HepG2 (cell line): ENCODE measurements at regions not wholly inside any gene's neighbourhood (a gene's known extent, or its start where the extent isn't known, plus 50 kb on each side); places are given as distances from the start of the nearest gene placed in this dataset.

Experiments used
- ATAC-seq: fragments of 200-7000 bp; cut with Tn5 transposase; 3 replicates; pipeline ENCODE4 v1.9.1; 2020; ENCODE audit warnings: mild to moderate bottlenecking, moderate library complexity
- BruUV-seq: library from RNA; stranded (reverse); fragments of 400-500 nt; replicated peaks from 2 replicates; lab custom pipeline; 2021; lab: Mats Ljungman, UMichigan
- CTCF ChIA-PET: fragments of 300-600 bp; formaldehyde crosslinking; extraction: SDS; loops from one replicate; lab custom pipeline; 2021; ENCODE audit warnings: low total read pairs, inconsistent platforms, low intra/inter-chr PET ratio; lab: Yijun Ruan, JAX
- POLR2A ChIA-PET: fragments of 350-600 bp; sonication (Branson Sonifier 250); formaldehyde crosslinking; loops from one replicate; lab custom pipeline; 2020; ENCODE audit warnings: antibody characterized with exemption, inconsistent platforms; lab: Yijun Ruan, JAX
- DNase-seq: peaks from one replicate; pipeline ENCODE4 v3.0.0-alpha.2; 2015; ENCODE audit warnings: low spot score
- FAIRE-seq: peaks from 3 replicates; lab custom pipeline; 2011; peaks lifted over from hg19 to GRCh38; lab: Jason Lieb, UNC
- H2AFZ ChIP-seq: one replicate; pipeline ENCODE4 v1.6.1; 2011; ENCODE audit warnings: low read length, inconsistent platforms
- H3K27ac ChIP-seq: fragments of 300-600 bp; 3 replicates; pipeline ENCODE4 v1.8.0; 2011; ENCODE audit warnings: mixed run types, mild to moderate bottlenecking, mixed read lengths, low read length, inconsistent platforms; ENCODE audit not compliant: insufficient read depth; ENCODE audit errors: extremely low read length
- H3K27me3 ChIP-seq, 2 experiments: fragments of 200-600 bp in 1 of 2; 2 replicates in 1 of 2; 3 replicates in 1 of 2; pipeline versions ENCODE4 v1.6.0 to v1.8.0; 2011; ENCODE audit warnings: low read length in 2 of 2, mild to moderate bottlenecking in 2 of 2, moderate library complexity in 2 of 2, inconsistent platforms in 1 of 2; ENCODE audit not compliant: insufficient read depth in 2 of 2, control insufficient read depth in 1 of 2
- H3K36me3 ChIP-seq, 2 experiments: fragments of 200-600 bp in 1 of 2; replicated peaks in 1 of 2; 2 replicates in 1 of 2; 3 replicates in 1 of 2; pipeline versions ENCODE4 v1.5.1 to v1.8.0; 2011; ENCODE audit warnings: low read length in 2 of 2, inconsistent platforms in 1 of 2; ENCODE audit not compliant: insufficient read depth in 2 of 2, control insufficient read depth in 1 of 2
- H3K4me1 ChIP-seq: 2 replicates; pipeline ENCODE4 v1.5.1; 2012; ENCODE audit warnings: low read length, inconsistent platforms; ENCODE audit not compliant: insufficient read depth
- H3K4me2 ChIP-seq: 2 replicates; pipeline ENCODE4 v1.6.0; 2011; ENCODE audit warnings: low read depth, low read length, inconsistent platforms
- H3K4me3 ChIP-seq, 3 experiments: fragments of 200-600 bp in 1 of 3; sonication (generic), shearing (Covaris generic) in 1 of 3; replicated peaks in 1 of 3; 2 replicates each; pipeline ENCODE4 v1.5.1; 2011 to 2016; ENCODE audit warnings: low read length in 3 of 3, inconsistent platforms in 2 of 3, low read depth in 2 of 3, mild to moderate bottlenecking in 2 of 3, control low read depth in 1 of 3, mixed read lengths in 1 of 3; ENCODE audit not compliant: insufficient read depth in 1 of 3
- H3K79me2 ChIP-seq: one replicate; pipeline ENCODE4 v1.6.1; 2011; ENCODE audit warnings: low read length, inconsistent platforms; ENCODE audit not compliant: insufficient read depth
- H3K9ac ChIP-seq: 2 replicates; pipeline ENCODE4 v1.6.0; 2011; ENCODE audit warnings: mild to moderate bottlenecking, low read depth, low read length, inconsistent platforms; ENCODE audit not compliant: insufficient read depth
- H3K9me3 ChIP-seq: 2 replicates; pipeline ENCODE4 v1.5.1; 2012; ENCODE audit warnings: mild to moderate bottlenecking, low read length
- H4K20me1 ChIP-seq: 2 replicates; pipeline ENCODE4 v1.6.0; 2011; ENCODE audit warnings: inconsistent platforms, mild to moderate bottlenecking, low read length, moderate library complexity; ENCODE audit not compliant: insufficient read depth
- ARHGAP35 ChIP-seq: sonication (generic); formaldehyde crosslinking; IDR thresholded peaks from 2 replicates; pipeline ENCODE4 v1.9.0; 2022; ENCODE audit warnings: mild to moderate bottlenecking, inconsistent platforms, moderate library complexity, missing genetic modification reagents, borderline replicate concordance
- FOXK2 ChIP-seq: fragments of 450-650 bp; IDR thresholded peaks from 2 replicates; pipeline ENCODE4 v1.6.1; 2016
- HDAC2 ChIP-seq: sonication (generic); formaldehyde crosslinking; IDR thresholded peaks from 2 replicates; pipeline ENCODE4 v1.4.0; 2020; ENCODE audit warnings: missing genetic modification reagents
- KLF6 ChIP-seq: IDR thresholded peaks from 2 replicates; pipeline ENCODE4 v1.8.0; 2016; ENCODE audit warnings: missing biosample characterization, missing genetic modification reagents
- XRCC5 ChIP-seq: fragments of 200-400 bp; formaldehyde crosslinking; optimal IDR thresholded peaks from 2 replicates; pipeline ENCODE3; 2017; ENCODE audit warnings: mild to moderate bottlenecking, low read length
- ZNF431 ChIP-seq: sonication (generic); formaldehyde crosslinking; IDR thresholded peaks from 2 replicates; pipeline ENCODE4 v1.9.0; 2022; ENCODE audit warnings: missing genetic modification reagents, low read depth, mild to moderate bottlenecking, borderline replicate concordance
- ZNF792 ChIP-seq: IDR thresholded peaks from 2 replicates; pipeline ENCODE4 v1.6.1; 2016
- ZNF839 ChIP-seq: sonication (generic); formaldehyde crosslinking; IDR thresholded peaks from 2 replicates; pipeline ENCODE4 v1.4.0; 2020; ENCODE audit warnings: missing genetic modification reagents, mild to moderate bottlenecking, borderline replicate concordance
- WGBS: methylation state at CpG from one replicate; pipeline ENCODE4 v1.1.6; 2017; ENCODE audit warnings: low lambda C conversion rate; 5-methylcytosine and 5-hydroxymethylcytosine counted together
- in situ Hi-C: cut with HindIII; loops from 2 replicates; pipeline ENCODE4 v1.10.0; 2017; ENCODE audit warnings: low pct_unique_long_range_greater_than_20kb; ENCODE audit not compliant: extremely low pct_ligation_motif_present
- intact Hi-C: fragments of 100-400 bp; cut with micrococcal nuclease; formaldehyde crosslinking; loops from one replicate; pipeline ENCODE4 v1.10.0; 2022; ENCODE audit not compliant: unreplicated experiment
- TF ChIP-seq, protein P1 (sequence below): sonication (generic); formaldehyde crosslinking; IDR thresholded peaks from 2 replicates; pipeline ENCODE4 v1.4.0; 2020; ENCODE audit warnings: missing genetic modification reagents
- TF ChIP-seq, protein P2 (sequence below): sonication (generic); formaldehyde crosslinking; conservative IDR thresholded peaks from 2 replicates; pipeline ENCODE4 v1.8.0; 2022; ENCODE audit warnings: missing genetic modification reagents
- TF ChIP-seq, protein P3 (sequence below): IDR thresholded peaks from 2 replicates; pipeline ENCODE4 v1.6.1; 2016; ENCODE audit warnings: mild to moderate bottlenecking

DNA sequence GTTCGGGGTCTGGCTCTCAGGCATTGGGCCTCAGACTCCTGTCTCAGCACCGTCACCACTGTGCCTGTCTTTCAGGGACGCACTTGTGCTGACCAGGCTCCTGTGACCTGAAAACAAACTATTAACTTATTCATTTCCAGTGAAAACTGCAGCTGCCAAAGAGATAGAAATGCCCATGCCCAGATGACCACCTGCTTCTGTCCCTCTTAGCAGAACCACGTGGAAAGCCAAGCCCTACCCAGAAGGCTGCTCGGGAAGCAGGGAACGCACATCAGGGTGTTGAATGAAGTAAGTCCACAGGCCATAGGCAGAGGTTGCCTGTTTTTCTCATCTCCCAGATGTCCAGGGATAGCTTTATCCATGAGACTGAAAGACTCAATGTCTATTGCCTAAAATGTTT lies 219.3 kb downstream of the EBLN2 start:
- Histone ChIP-seq H3K36me3 (no peaks in the 10 kb centered on the region), H3K9me3 (no peaks in the 10 kb centered on the region), H3K79me2 (no peaks in the 10 kb centered on the region), H3K27ac (no peak overlapping the region), H3K27me3 (no peaks in the 10 kb centered on the region; a peak in 1 of 5 replicates), H2AFZ (no peak overlapping the region), H3K4me1 (no peaks in the 10 kb centered on the region), H3K4me2 (no peak overlapping the region), H3K9ac (no peak overlapping the region), H4K20me1 (no peaks in the 10 kb centered on the region), H3K4me3 (no peak overlapping the region)
- ChIA-PET POLR2A (no interaction called here), CTCF (no interaction called here)
- BruUV-seq: no TSS peak
- intact Hi-C loops: no loop called here
- TF ChIP-seq, protein P1, sequence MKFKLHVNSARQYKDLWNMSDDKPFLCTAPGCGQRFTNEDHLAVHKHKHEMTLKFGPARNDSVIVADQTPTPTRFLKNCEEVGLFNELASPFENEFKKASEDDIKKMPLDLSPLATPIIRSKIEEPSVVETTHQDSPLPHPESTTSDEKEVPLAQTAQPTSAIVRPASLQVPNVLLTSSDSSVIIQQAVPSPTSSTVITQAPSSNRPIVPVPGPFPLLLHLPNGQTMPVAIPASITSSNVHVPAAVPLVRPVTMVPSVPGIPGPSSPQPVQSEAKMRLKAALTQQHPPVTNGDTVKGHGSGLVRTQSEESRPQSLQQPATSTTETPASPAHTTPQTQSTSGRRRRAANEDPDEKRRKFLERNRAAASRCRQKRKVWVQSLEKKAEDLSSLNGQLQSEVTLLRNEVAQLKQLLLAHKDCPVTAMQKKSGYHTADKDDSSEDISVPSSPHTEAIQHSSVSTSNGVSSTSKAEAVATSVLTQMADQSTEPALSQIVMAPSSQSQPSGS (CRISPR knock-in tag): no peak
- no peak for ATAC-seq
- no peak for DNase-seq
- no peak for FAIRE-seq
- in situ Hi-C loops: no loop called here
- 39% methylated on average over 5 of the region's 6 CpGs for WGBS

DNA sequence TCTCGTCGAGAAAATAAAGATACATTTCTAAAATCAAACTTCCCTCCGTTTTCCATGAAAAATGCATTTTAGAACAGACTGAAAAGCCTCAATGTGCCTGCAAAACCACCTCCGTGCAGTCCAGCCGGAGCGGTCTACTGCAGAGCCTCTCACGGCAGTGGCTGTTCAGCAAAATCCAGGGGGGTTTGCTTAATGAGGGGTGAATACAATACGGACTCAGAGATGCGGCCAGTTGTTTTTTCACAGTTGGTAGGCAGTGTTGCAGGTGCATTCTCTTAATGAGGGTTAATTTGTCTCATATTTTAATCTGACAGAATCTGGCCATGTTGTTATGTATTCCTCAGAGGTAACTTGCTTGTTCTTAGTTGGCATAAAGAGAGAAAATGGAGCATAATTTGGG lies 223.0 kb downstream of the EBLN2 start:
- H3K79me2 ChIP-seq: no peaks in the 10 kb centered on the region
- TF ChIP-seq ZNF839 (CRISPR knock-in tag) (no peak), ZNF431 (CRISPR knock-in tag) (no peak), XRCC5 (no peak), ARHGAP35 (CRISPR knock-in tag) (no peak), ZNF792 (CRISPR knock-in tag) (no peak), KLF6 (CRISPR knock-in tag) (no peak), HDAC2 (CRISPR knock-in tag) (no peak), FOXK2 (no peak)
- TF ChIP-seq, protein P2, sequence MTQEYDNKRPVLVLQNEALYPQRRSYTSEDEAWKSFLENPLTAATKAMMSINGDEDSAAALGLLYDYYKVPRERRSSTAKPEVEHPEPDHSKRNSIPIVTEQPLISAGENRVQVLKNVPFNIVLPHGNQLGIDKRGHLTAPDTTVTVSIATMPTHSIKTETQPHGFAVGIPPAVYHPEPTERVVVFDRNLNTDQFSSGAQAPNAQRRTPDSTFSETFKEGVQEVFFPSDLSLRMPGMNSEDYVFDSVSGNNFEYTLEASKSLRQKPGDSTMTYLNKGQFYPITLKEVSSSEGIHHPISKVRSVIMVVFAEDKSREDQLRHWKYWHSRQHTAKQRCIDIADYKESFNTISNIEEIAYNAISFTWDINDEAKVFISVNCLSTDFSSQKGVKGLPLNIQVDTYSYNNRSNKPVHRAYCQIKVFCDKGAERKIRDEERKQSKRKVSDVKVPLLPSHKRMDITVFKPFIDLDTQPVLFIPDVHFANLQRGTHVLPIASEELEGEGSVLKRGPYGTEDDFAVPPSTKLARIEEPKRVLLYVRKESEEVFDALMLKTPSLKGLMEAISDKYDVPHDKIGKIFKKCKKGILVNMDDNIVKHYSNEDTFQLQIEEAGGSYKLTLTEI: no peak
- TF ChIP-seq, protein P3, sequence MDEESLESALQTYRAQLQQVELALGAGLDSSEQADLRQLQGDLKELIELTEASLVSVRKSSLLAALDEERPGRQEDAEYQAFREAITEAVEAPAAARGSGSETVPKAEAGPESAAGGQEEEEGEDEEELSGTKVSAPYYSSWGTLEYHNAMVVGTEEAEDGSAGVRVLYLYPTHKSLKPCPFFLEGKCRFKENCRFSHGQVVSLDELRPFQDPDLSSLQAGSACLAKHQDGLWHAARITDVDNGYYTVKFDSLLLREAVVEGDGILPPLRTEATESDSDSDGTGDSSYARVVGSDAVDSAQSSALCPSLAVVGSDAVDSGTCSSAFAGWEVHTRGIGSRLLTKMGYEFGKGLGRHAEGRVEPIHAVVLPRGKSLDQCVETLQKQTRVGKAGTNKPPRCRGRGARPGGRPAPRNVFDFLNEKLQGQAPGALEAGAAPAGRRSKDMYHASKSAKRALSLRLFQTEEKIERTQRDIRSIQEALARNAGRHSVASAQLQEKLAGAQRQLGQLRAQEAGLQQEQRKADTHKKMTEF (CRISPR knock-in tag): no peak
- TF ChIP-seq, all 625 proteins: peak for 0
- in situ Hi-C loops: no loop called here
- Histone ChIP-seq H3K4me2 (no peak overlapping the region), H4K20me1 (no peaks in the 10 kb centered on the region), H2AFZ (no peak overlapping the region), H3K9me3 (no peaks in the 10 kb centered on the region), H3K27me3 (no peaks in the 10 kb centered on the region; a peak in 1 of 5 replicates), H3K36me3 (no peaks in the 10 kb centered on the region), H3K4me1 (no peaks in the 10 kb centered on the region), H3K4me3 (no peak overlapping the region), H3K27ac (no peak overlapping the region), H3K9ac (no peak overlapping the region)
- DNase-seq: no peak
- ATAC-seq: no peak
- BruUV-seq: no TSS peak
- FAIRE-seq: no peak
- ChIA-PET CTCF (no interaction called here), POLR2A (no interaction called here)
- 65% methylated on average over 9 of the region's 9 CpGs for WGBS
- intact Hi-C loops: no loop called here
